GM19035 (cell line): ENCODE measurements at regions not wholly inside any gene's neighbourhood (a gene's known extent, or its start where the extent isn't known, plus 50 kb on each side); places are given as distances from the start of the nearest gene placed in this dataset.
"Not testable (repeated sequence)": the region's sequence is repeated elsewhere in the genome, so short reads cannot be mapped to it uniquely, and the experiment has no call there.

Source experiments
- ATAC-seq: cut with Tn5 transposase; IDR thresholded peaks from one replicate; pipeline ENCODE4 v1.9.1; 2021; ENCODE audit not compliant: unreplicated experiment

GRCh38 chr15:96125721-96126415, 204.6 kb upstream of the NR2F2 start:
- ATAC-seq = no peak

GRCh38 chr15:96126859-96127258, 203.6 kb upstream of the NR2F2 start:
- ATAC-seq = no peak

- ATAC-seq = no peak
Observed at GRCh38 chr15:96130734-96131133, 199.8 kb upstream of the NR2F2 start.

GRCh38 chr15:96132126-96132525, 198.4 kb upstream of the NR2F2 start:
- no peak for ATAC-seq

GRCh38 chr15:96135166-96136093, 195.1 kb upstream of the NR2F2 start:
- no peak for ATAC-seq

- no peak for ATAC-seq
Observed at GRCh38 chr15:96138985-96139384, 191.5 kb upstream of the NR2F2 start.

- no peak for ATAC-seq
Observed at GRCh38 chr15:96142498-96142897, 188.0 kb upstream of the NR2F2 start.

GRCh38 chr15:96144734-96145133, 185.8 kb upstream of the NR2F2 start:
- no peak for ATAC-seq

- no peak for ATAC-seq
Observed at GRCh38 chr15:96146726-96147125, 183.8 kb upstream of the NR2F2 start.

- ATAC-seq = no peak
Observed at GRCh38 chr15:96147267-96147666, 183.2 kb upstream of the NR2F2 start.

GRCh38 chr15:96150254-96150653, 180.2 kb upstream of the NR2F2 start:
- ATAC-seq = no peak

- not testable (repeated sequence) for ATAC-seq
Observed at GRCh38 chr15:96151749-96152148, 178.8 kb upstream of the NR2F2 start.

- no peak for ATAC-seq
Observed at GRCh38 chr15:96153929-96154328, 176.6 kb upstream of the NR2F2 start.

- no peak for ATAC-seq
Observed at GRCh38 chr15:96158938-96159337, 171.6 kb upstream of the NR2F2 start.

- no peak for ATAC-seq
Observed at GRCh38 chr15:96160269-96160668, 170.2 kb upstream of the NR2F2 start.

GRCh38 chr15:96160800-96161199, 169.7 kb upstream of the NR2F2 start:
- ATAC-seq = no peak

GRCh38 chr15:96162322-96162721, 168.2 kb upstream of the NR2F2 start:
- ATAC-seq = no peak

- ATAC-seq = no peak
Observed at GRCh38 chr15:96165081-96165480, 165.4 kb upstream of the NR2F2 start.

- ATAC-seq = no peak
Observed at GRCh38 chr15:96165775-96166174, 164.7 kb upstream of the NR2F2 start.

GRCh38 chr15:96166223-96167200, 164.0 kb upstream of the NR2F2 start:
- ATAC-seq = no peak

- not testable (repeated sequence) for ATAC-seq
Observed at GRCh38 chr15:96170616-96170978, 159.9 kb upstream of the NR2F2 start.
